GM23338 (cell line): ENCODE measurements at regions not wholly inside any gene's neighbourhood (a gene's known extent, or its start where the extent isn't known, plus 50 kb on each side); places are given as distances from the start of the nearest gene placed in this dataset.

Experiments used
- ATAC-seq: fragments of 200-7000 bp; cut with Tn5 transposase; 3 replicates; pipeline ENCODE4 v1.9.1; 2020
- DNase-seq: peaks from one replicate; pipeline ENCODE4 v3.0.0-alpha.2; 2015; ENCODE audit warnings: low spot score
- H2AFZ ChIP-seq: fragments of 200-600 bp; sonication (generic); 2 replicates; pipeline ENCODE4 v1.8.0; 2016; ENCODE audit warnings: antibody characterized with exemption, mild to moderate bottlenecking, moderate library complexity
- H3F3A ChIP-seq: fragments of 200-600 bp; sonication (generic); replicated peaks from 2 replicates; pipeline ENCODE4 v1.8.0; 2017; ENCODE audit warnings: antibody characterized with exemption, mixed run types, low read depth
- H3K27ac ChIP-seq: fragments of 200-600 bp; sonication (generic); 2 replicates; pipeline ENCODE4 v1.6.1; 2016; ENCODE audit warnings: low read depth
- H3K27me3 ChIP-seq: fragments of 200-600 bp; sonication (generic); 2 replicates; pipeline ENCODE4 v1.8.0; 2016; ENCODE audit warnings: mild to moderate bottlenecking, mixed run types, moderate library complexity; ENCODE audit not compliant: insufficient read depth
- H3K36me3 ChIP-seq: fragments of 200-600 bp; sonication (generic); 2 replicates; pipeline ENCODE4 v1.8.0; 2016; ENCODE audit warnings: mild to moderate bottlenecking; ENCODE audit not compliant: insufficient read depth
- H3K4me1 ChIP-seq: fragments of 200-600 bp; sonication (generic); 2 replicates; pipeline ENCODE4 v1.8.0; 2016; ENCODE audit warnings: mild to moderate bottlenecking, moderate library complexity; ENCODE audit not compliant: insufficient read depth
- H3K4me2 ChIP-seq: fragments of 200-600 bp; sonication (generic); 2 replicates; pipeline ENCODE4 v1.7.1; 2017; ENCODE audit warnings: mixed run types
- H3K4me3 ChIP-seq: fragments of 200-600 bp; sonication (generic); 2 replicates; pipeline ENCODE4 v1.6.1; 2016; ENCODE audit warnings: mixed run types
- H3K79me2 ChIP-seq: fragments of 200-600 bp; sonication (generic); replicated peaks from 2 replicates; pipeline ENCODE4 v1.8.0; 2017; ENCODE audit warnings: mild to moderate bottlenecking; ENCODE audit not compliant: insufficient read depth
- H3K9me2 ChIP-seq: fragments of 200-600 bp; sonication (generic); 2 replicates; pipeline ENCODE4 v1.8.0; 2017; ENCODE audit not compliant: insufficient read depth
- H4K20me1 ChIP-seq: fragments of 200-600 bp; sonication (generic); replicated peaks from 2 replicates; pipeline ENCODE4 v1.8.0; 2017; ENCODE audit warnings: mild to moderate bottlenecking; ENCODE audit not compliant: insufficient read depth
- H3K27ac Mint-ChIP-seq: 2 replicates; pipeline ENCODE4 v1.8.0; 2020; ENCODE audit warnings: inconsistent platforms, mild to moderate bottlenecking, moderate library complexity, mixed read lengths
- H3K27me3 Mint-ChIP-seq: 3 replicates; pipeline ENCODE4 v1.8.0; 2022; ENCODE audit warnings: low read depth, mild to moderate bottlenecking, moderate library complexity, mixed read lengths, inconsistent platforms; ENCODE audit not compliant: insufficient read depth, poor library complexity
- H3K36me3 Mint-ChIP-seq: 3 replicates; pipeline ENCODE4 v1.8.0; 2021; ENCODE audit warnings: low read depth, mild to moderate bottlenecking, inconsistent platforms, moderate library complexity, mixed read lengths
- H3K4me1 Mint-ChIP-seq: 3 replicates; pipeline ENCODE4 v1.8.0; 2020; ENCODE audit warnings: mild to moderate bottlenecking, inconsistent platforms, mixed read lengths
- H3K4me3 Mint-ChIP-seq: 3 replicates; pipeline ENCODE4 v1.8.0; 2021; ENCODE audit warnings: moderate library complexity, mild to moderate bottlenecking, inconsistent platforms, mixed read lengths
- H3K9me3 Mint-ChIP-seq: 3 replicates; pipeline ENCODE4 v1.8.0; 2020; ENCODE audit warnings: moderate library complexity, mild to moderate bottlenecking, inconsistent platforms, mixed read lengths
- CREB1 ChIP-seq: fragments of 250-450 bp; sonication (Bioruptor Pico); IDR thresholded peaks from 2 replicates; pipeline ENCODE4 v1.5.0; 2020; ENCODE audit warnings: low read depth, mild to moderate bottlenecking, moderate library complexity
- EZH2 ChIP-seq: fragments of 200-600 bp; sonication (generic); IDR thresholded peaks from one replicate; pipeline ENCODE4 v1.8.0; 2017; ENCODE audit warnings: antibody characterized with exemption, mild to moderate bottlenecking, low read depth; ENCODE audit not compliant: unreplicated experiment
- EZH2phosphoT487 ChIP-seq: fragments of 200-600 bp; sonication (generic); IDR thresholded peaks from one replicate; pipeline ENCODE4 v1.8.1; 2018; ENCODE audit warnings: antibody characterized with exemption; ENCODE audit not compliant: unreplicated experiment
- NANOG ChIP-seq: IDR thresholded peaks from 2 replicates; pipeline ENCODE4 v1.6.1; 2016; ENCODE audit warnings: antibody characterized with exemption, borderline replicate concordance
- POLR2AphosphoS5 ChIP-seq: IDR thresholded peaks from 2 replicates; pipeline ENCODE4 v1.6.1; 2016; ENCODE audit warnings: antibody characterized with exemption, low read depth
- ZNF114 ChIP-seq: fragments of 250-450 bp; sonication (Bioruptor Pico); IDR thresholded peaks from 2 replicates; pipeline ENCODE4 v1.5.0; 2020; ENCODE audit warnings: mild to moderate bottlenecking, moderate library complexity
- TF ChIP-seq, protein P1 (sequence below): fragments of 250-450 bp; sonication (Bioruptor Pico); IDR thresholded peaks from 2 replicates; pipeline ENCODE4 v1.5.0; 2020; ENCODE audit warnings: mild to moderate bottlenecking, moderate library complexity
- TF ChIP-seq, protein P2 (sequence below), 2 experiments: fragments of 200-600 bp in 1 of 2; sonication (generic) in 1 of 2; conservative IDR thresholded peaks; 2 replicates each; pipeline versions ENCODE4 v1.5.1 to v1.6.1; 2016 to 2017; ENCODE audit warnings: antibody characterized with exemption in 2 of 2, low read depth in 2 of 2, mild to moderate bottlenecking in 2 of 2, moderate library complexity in 1 of 2

GRCh38 chr1:109822749-109823542, 59.2 kb upstream of the EPS8L3 start:
- no peak overlapping the region for H3K4me2 ChIP-seq
- no peaks in the 10 kb centered on the region for H3F3A ChIP-seq
- no peaks in the 10 kb centered on the region for H3K27me3 ChIP-seq
- ATAC-seq (no peak), DNase-seq (no peak)
- H3K4me1 ChIP-seq = no peaks in the 10 kb centered on the region
- H3K27ac ChIP-seq = no peak overlapping the region
- Mint-ChIP-seq H3K27ac (peak overlapping the region; percentile 61; the same call in 1 of the 2 replicates), H3K9me3 (no peaks in the 10 kb centered on the region; the same call in 2 of the 3 replicates), H3K4me1 (peaks cover 9% of the 10 kb centered on the region), H3K27me3 (peaks cover 4% of the 10 kb centered on the region), H3K36me3 (no peaks in the 10 kb centered on the region), H3K4me3 (no peak overlapping the region)
- H2AFZ ChIP-seq = peak overlapping the region; percentile 59; the same call in 1 of the 2 replicates
- no peak overlapping the region for H3K4me3 ChIP-seq
- H3K79me2 ChIP-seq = no peaks in the 10 kb centered on the region
- no peaks in the 10 kb centered on the region for H3K9me2 ChIP-seq
- TF ChIP-seq NANOG (no peak), EZH2 (no peak), CREB1 (CRISPR knock-in tag) (no peak), ZNF114 (CRISPR knock-in tag) (no peak), POLR2AphosphoS5 (no peak), EZH2phosphoT487 (no peak)
- TF ChIP-seq, protein P1, sequence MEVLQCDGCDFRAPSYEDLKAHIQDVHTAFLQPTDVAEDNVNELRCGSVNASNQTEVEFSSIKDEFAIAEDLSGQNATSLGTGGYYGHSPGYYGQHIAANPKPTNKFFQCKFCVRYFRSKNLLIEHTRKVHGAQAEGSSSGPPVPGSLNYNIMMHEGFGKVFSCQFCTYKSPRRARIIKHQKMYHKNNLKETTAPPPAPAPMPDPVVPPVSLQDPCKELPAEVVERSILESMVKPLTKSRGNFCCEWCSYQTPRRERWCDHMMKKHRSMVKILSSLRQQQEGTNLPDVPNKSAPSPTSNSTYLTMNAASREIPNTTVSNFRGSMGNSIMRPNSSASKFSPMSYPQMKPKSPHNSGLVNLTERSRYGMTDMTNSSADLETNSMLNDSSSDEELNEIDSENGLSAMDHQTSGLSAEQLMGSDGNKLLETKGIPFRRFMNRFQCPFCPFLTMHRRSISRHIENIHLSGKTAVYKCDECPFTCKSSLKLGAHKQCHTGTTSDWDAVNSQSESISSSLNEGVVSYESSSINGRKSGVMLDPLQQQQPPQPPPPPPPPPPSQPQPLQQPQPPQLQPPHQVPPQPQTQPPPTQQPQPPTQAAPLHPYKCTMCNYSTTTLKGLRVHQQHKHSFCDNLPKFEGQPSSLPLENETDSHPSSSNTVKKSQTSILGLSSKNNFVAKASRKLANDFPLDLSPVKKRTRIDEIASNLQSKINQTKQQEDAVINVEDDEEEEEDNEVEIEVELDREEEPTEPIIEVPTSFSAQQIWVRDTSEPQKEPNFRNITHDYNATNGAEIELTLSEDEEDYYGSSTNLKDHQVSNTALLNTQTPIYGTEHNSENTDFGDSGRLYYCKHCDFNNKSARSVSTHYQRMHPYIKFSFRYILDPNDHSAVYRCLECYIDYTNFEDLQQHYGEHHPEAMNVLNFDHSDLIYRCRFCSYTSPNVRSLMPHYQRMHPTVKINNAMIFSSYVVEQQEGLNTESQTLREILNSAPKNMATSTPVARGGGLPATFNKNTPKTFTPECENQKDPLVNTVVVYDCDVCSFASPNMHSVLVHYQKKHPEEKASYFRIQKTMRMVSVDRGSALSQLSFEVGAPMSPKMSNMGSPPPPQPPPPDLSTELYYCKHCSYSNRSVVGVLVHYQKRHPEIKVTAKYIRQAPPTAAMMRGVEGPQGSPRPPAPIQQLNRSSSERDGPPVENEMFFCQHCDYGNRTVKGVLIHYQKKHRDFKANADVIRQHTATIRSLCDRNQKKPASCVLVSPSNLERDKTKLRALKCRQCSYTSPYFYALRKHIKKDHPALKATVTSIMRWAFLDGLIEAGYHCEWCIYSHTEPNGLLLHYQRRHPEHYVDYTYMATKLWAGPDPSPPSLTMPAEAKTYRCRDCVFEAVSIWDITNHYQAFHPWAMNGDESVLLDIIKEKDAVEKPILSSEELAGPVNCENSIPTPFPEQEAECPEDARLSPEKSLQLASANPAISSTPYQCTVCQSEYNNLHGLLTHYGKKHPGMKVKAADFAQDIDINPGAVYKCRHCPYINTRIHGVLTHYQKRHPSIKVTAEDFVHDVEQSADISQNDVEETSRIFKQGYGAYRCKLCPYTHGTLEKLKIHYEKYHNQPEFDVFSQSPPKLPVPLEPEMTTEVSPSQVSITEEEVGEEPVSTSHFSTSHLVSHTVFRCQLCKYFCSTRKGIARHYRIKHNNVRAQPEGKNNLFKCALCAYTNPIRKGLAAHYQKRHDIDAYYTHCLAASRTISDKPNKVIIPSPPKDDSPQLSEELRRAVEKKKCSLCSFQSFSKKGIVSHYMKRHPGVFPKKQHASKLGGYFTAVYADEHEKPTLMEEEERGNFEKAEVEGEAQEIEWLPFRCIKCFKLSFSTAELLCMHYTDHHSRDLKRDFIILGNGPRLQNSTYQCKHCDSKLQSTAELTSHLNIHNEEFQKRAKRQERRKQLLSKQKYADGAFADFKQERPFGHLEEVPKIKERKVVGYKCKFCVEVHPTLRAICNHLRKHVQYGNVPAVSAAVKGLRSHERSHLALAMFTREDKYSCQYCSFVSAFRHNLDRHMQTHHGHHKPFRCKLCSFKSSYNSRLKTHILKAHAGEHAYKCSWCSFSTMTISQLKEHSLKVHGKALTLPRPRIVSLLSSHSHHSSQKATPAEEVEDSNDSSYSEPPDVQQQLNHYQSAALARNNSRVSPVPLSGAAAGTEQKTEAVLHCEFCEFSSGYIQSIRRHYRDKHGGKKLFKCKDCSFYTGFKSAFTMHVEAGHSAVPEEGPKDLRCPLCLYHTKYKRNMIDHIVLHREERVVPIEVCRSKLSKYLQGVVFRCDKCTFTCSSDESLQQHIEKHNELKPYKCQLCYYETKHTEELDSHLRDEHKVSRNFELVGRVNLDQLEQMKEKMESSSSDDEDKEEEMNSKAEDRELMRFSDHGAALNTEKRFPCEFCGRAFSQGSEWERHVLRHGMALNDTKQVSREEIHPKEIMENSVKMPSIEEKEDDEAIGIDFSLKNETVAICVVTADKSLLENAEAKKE (CRISPR knock-in tag) = no peak
- TF ChIP-seq, protein P2, sequence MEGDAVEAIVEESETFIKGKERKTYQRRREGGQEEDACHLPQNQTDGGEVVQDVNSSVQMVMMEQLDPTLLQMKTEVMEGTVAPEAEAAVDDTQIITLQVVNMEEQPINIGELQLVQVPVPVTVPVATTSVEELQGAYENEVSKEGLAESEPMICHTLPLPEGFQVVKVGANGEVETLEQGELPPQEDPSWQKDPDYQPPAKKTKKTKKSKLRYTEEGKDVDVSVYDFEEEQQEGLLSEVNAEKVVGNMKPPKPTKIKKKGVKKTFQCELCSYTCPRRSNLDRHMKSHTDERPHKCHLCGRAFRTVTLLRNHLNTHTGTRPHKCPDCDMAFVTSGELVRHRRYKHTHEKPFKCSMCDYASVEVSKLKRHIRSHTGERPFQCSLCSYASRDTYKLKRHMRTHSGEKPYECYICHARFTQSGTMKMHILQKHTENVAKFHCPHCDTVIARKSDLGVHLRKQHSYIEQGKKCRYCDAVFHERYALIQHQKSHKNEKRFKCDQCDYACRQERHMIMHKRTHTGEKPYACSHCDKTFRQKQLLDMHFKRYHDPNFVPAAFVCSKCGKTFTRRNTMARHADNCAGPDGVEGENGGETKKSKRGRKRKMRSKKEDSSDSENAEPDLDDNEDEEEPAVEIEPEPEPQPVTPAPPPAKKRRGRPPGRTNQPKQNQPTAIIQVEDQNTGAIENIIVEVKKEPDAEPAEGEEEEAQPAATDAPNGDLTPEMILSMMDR (conservative IDR thresholded peaks at IDR 0.05; ENCODE audit: low read depth in 2 of 2) = no peak
- H4K20me1 ChIP-seq = no peaks in the 10 kb centered on the region
- H3K36me3 ChIP-seq = no peaks in the 10 kb centered on the region
